HG03457 (cell line): ENCODE measurements at regions not wholly inside any gene's neighbourhood (a gene's known extent, or its start where the extent isn't known, plus 50 kb on each side); places are given as distances from the start of the nearest gene placed in this dataset.

Source experiments
- ATAC-seq: cut with Tn5 transposase; IDR thresholded peaks from one replicate; pipeline ENCODE4 v1.9.1; 2021; ENCODE audit warnings: moderate number of reproducible peaks; ENCODE audit not compliant: unreplicated experiment

DNA sequence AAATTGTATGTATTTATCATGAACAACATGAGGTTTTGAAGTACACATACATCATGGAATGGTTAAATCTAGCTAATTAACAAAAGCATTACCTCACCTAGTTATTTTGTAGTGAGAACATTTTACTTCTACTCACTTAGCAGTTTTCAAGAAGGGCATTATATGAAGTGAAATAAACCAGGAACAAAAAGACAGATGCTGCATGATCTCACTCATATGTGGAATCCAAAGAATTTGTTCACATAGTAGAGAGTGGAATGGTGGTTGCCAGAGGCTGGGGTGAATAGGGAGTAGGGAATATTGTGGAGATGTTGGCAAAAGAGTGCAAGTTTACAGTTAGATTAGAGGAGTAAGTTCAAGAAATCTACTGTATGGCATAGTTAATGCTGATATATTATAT, 292.0 kb downstream of the ASXL3 start:
- no peak for ATAC-seq

- ATAC-seq, result no peak
Observed at GRCh38 chr18:33866386-33866785, 288.4 kb downstream of the ASXL3 start.

DNA sequence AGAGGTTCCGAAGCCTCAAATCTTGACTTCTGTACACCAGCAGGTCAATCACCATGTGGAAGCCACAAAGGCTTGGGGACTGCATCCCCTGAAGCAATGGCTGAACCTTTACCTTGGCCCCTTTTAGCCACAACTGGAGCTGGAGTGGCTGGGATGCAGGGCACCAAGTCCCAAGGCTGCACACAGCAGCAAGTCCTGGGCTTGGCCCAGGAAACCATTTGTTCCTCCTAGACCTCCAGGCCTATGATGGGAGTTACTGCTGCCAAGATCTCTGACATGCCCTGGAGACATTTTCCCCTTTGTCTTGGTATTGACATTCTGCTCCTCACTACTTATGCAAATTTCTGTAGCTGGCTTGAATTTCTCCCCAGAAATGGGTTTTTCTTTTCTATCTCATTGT, 285.9 kb downstream of the ASXL3 start:
- no peak for ATAC-seq

DNA sequence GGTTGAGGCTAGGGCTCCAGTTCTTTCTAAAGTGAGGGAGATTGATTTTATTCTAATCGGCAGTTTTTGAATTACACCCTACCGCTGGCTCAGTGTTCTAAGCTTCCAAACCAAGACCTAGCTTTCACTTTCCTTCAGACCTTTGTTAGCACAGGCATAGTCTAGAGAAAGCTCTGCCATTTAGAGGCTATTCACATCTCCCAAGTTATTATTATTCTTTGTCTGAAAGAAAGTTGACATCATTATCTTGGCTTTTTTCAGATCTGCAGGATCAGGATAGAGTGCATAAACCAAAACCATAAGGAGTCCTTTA, 276.8 kb downstream of the ASXL3 start:
- ATAC-seq, result no peak

- no peak for ATAC-seq
Observed at GRCh38 chr18:33854086-33854826, 276.2 kb downstream of the ASXL3 start.

DNA sequence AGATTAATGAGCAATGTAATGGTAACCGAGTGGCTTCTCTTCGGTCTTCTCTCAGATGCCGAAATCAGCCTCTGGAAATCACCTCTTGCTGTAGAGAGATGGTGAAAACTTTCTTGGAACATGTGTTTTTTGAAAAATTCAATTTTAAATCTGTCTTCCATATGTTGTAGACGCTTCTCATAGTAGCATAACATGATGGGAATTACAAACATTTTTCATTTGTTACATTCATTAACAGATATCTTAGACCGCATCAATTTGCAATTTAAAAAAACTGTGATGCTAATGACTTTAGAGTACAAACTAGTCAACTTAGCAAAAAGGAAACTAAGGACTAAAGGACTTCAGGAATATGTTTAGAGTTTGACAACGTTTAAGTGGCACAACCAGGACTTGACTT, 275.2 kb downstream of the ASXL3 start:
- ATAC-seq, result no peak

DNA sequence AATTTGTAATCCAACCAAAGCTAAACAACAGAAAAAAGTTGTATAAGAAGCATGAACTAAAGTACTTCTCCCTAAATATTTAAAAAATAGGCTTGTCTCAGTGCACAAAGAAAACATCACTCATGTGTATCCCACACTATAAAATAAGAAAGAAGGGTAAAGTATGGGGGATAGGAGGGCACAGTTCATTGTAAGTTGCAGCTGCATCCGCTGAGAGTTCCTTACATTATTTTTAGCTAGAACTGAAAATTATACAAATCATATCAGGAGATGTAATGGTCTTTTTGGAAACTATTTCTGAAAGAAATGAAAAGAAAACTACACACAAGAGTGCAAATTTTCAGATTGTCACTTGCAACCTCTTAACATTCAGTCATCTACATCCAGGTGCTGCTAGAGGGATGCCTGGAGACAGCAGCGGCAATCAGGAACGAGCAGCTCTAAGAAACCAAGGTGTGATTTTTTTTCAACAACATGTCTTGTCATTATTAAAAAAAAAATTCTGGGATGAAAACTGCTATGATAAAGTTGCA, 273.6 kb downstream of the ASXL3 start:
- no peak for ATAC-seq

- ATAC-seq, result no peak
Observed at GRCh38 chr18:33849731-33850130, 271.7 kb downstream of the ASXL3 start.

DNA sequence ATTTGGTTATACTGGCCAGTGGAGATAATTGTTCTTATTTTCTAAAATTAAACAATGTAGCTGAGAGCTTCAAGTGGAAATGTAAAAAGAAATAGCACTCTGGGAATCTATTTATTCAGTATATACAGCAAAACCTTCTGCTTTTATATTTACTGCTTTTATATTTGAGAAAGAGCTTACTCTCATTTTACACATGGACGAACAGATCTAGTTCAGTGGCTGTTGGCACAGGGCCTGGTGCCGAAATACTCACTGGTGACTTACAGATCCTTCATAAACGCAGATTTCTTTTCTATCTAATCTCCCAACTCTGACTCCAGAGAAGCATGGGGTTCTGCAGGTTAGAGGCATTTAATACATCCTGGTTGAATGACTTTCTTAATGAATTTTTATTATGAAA, 266.2 kb downstream of the ASXL3 start:
- no peak for ATAC-seq

DNA sequence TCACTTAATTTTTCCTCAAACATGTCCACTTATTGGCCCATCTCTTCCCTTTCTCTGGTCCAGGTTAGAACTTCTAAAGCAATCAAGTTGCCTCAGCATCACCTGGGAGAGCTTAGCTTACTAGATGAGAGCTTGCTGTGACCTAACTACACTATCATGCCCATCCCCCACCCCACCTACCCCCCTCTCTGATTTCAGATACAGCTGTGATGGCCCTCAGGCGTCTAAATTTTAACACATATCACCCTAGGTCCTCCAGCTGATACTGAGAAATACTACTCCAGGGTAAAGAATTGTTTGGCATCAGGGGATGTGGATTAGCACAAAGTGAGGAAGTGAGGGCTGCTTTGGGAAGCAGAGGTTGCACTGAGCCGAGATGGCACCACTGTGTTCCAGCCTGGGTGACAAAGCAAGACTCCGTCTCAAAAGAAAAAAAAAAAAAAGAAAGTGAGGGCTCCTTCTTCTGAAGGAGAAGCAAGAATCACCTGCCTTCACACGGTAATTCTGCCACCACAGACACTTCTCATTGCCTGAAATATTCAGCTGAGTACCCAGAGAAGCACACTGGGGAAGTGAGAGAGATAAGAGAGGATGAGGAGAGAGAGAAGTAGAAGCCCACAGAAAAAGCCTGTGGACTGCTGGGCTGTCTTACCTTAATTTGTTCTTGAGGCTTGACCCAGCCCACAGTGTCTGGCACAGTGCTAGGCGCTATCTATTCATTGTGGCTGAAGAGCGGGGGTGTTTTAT, 263.4 kb downstream of the ASXL3 start:
- ATAC-seq, result no peak

GRCh38 chr18:33840212-33840593, 262.2 kb downstream of the ASXL3 start:
- ATAC-seq, result no peak

- no peak for ATAC-seq
Observed at GRCh38 chr18:33839452-33840211, 261.6 kb downstream of the ASXL3 start.

GRCh38 chr18:33838054-33838453, 260.0 kb downstream of the ASXL3 start:
- ATAC-seq, result no peak

DNA sequence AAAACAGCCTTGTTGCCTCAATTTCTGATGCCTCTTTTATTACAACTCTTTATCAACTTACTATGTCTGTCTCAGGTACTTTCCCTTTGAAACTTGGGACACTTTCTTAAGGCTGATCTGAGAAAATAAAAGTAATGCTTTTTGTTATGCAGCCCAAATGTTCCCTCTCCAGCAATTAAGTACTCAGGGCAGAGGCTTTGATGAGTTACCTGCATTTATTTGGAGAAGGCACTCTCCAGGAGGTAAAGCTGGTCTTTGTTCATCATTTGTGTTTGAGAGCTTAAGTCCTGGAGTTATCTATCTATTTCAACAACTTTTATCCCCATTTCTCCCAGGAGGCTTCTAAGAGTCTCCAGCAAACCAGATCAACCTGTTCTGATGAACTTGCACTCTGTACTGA, 259.2 kb downstream of the ASXL3 start:
- no peak for ATAC-seq

DNA sequence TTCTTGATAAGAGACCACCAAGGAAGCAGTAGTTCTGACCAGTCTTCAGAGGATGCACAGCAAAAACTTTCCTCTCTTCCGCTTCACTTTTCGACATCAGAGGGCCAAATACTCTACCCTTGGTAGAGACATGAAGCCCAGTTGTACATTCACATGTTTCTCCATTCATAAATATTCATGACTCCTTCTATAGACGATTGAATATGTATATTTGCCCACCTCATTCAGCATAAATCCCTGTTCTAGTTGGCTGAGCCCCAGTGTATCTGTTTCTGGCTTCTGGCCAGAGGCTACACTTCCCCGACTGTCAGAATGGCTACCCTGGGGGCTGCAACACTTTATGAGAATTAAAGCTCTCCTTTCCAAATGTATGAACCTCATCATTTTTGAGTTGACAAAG, 258.5 kb downstream of the ASXL3 start:
- ATAC-seq, result no peak

DNA sequence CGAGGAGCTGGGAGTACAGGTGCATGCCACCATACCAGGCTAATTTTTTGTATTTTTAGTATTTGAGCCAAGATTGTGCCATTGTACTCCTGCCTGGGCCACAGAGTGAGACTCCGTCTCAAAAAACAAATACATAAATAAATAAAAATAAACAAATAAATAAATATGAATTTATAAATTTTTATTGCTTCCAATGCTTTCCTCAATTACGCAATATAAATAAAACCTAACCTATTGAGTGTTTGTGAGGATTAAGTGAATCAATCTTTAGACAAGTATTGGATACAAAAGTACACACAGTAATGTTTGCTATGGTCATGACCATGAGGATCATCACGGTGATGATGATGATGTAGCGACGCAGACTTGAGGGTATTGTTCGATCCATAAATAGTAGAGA, 257.4 kb downstream of the ASXL3 start:
- no peak for ATAC-seq

DNA sequence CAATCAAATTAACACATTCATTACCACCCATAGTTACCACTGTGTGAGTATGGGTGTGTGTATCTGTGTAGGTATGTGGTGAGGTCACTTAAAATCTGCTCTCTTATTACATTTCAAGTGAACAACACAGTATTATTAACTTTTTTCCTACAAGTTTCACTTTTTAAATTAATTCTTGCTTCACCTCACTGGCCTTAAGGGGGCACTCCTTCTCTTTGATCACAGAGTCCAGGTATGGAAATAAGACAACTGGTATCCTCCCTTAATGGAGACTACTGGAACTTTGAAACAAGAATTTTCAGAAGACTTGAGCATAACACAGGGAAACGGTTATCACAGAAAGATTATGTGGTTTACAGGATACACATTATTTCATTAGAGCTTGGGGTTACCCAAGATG, 255.8 kb downstream of the ASXL3 start:
- no peak for ATAC-seq

GRCh38 chr18:33831424-33831823, 253.4 kb downstream of the ASXL3 start:
- no peak for ATAC-seq

DNA sequence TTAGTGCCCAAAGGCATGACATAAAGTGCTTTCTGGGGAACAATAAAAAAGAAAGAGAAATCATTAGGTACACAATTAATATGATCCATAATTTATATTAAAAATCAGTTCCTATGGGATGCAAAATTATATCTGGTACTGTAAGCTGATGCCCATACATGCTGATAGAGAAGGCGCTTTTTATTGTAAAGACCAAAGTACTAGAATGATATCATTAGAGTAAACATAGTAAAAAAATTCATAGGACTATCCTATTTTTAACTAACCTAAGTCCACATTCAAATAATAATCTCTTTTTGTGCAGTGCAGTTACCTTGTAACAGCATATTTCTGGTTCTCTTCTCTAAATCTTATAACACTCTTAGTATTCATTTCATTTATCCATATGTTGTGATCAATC, 252.2 kb downstream of the ASXL3 start:
- ATAC-seq, result no peak

DNA sequence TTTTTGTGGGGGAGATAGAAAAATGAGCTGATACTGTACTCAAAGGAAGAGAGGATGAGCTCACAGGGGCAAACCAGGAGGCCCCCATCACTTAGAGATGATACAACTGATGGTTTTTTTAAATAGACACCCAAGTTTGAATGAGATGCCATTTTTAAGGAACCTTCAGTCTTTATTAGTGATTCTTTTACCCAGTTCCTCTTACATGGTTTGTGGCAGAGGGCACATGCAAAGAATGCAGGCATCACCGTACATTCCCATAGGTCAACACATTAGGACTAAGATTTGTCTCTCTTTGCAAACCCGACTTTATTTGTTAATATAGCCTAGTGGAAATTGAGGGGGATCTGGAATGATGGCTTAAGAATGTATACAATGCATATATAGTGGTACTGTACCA, 250.9 kb downstream of the ASXL3 start:
- no peak for ATAC-seq

GRCh38 chr18:33826151-33826550, 248.1 kb downstream of the ASXL3 start:
- no peak for ATAC-seq

DNA sequence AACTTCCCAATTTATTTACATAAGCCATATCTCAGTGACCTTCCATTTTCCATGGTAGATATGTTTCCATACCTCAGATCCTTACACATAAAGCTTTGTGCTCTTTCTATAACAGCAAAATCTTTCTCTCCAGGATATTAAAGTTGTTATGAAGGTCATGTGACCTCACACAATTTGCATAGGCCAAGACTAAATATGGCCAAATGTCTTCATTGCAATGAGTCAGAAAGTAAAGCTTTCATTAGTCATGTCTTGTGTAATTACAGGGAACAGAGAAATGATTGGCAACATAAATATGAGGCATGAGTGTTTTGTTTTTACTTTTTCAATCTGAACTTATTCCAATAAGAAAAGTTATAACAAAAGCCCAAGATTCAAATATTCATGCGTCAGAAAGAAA, 243.5 kb downstream of the ASXL3 start:
- no peak for ATAC-seq
